Activated B cell treated with CpG ODN at 0.5 μM for 24 hours (primary cell): ENCODE measurements at regions not wholly inside any gene's neighbourhood (a gene's known extent, or its start where the extent isn't known, plus 50 kb on each side); places are given as distances from the start of the nearest gene placed in this dataset.

ENCODE experiments used
- ATAC-seq: fragments of 200-7000 bp; cut with Tn5 transposase; one replicate; pipeline ENCODE4 v1.10.0; 2021; ENCODE audit warnings: low read depth, mild to moderate bottlenecking, moderate library complexity
- CTCF ChIA-PET: fragments of 350-600 bp; sonication (Branson Sonifier 250); formaldehyde crosslinking; loops from one replicate; lab custom pipeline; 2021; ENCODE audit warnings: antibody characterized with exemption; lab: Charles Lee
- POLR2A ChIA-PET: fragments of 350-600 bp; sonication (Branson Sonifier 250); formaldehyde crosslinking; loops from one replicate; lab custom pipeline; 2021; ENCODE audit warnings: antibody characterized with exemption; lab: Charles Lee
- DNase-seq: peaks from one replicate; pipeline ENCODE4 v3.0.0; 2022
- H3K27ac Mint-ChIP-seq: one replicate; pipeline ENCODE4 v1.8.0; 2020; ENCODE audit warnings: mixed read lengths
- H3K27me3 Mint-ChIP-seq: one replicate; pipeline ENCODE4 v1.8.0; 2021; ENCODE audit warnings: mixed read lengths
- H3K36me3 Mint-ChIP-seq: one replicate; pipeline ENCODE4 v1.8.0; 2021; ENCODE audit warnings: low read depth, mixed read lengths
- H3K4me1 Mint-ChIP-seq: one replicate; pipeline ENCODE4 v1.8.0; 2021; ENCODE audit warnings: mixed read lengths
- H3K4me3 Mint-ChIP-seq: one replicate; pipeline ENCODE4 v1.8.0; 2020; ENCODE audit warnings: mild to moderate bottlenecking, mixed read lengths
- H3K9me3 Mint-ChIP-seq: one replicate; pipeline ENCODE4 v1.8.0; 2020; ENCODE audit warnings: mixed read lengths
- intact Hi-C: fragments of 100-400 bp; cut with micrococcal nuclease; formaldehyde crosslinking; loops from one replicate; pipeline ENCODE4 v1.15.1; 2024
- TF ChIP-seq, protein P1 (sequence below): fragments of 200-600 bp; IDR thresholded peaks from one replicate; pipeline ENCODE4 v1.8.0; 2022; ENCODE audit warnings: antibody characterized with exemption, mild to moderate bottlenecking

DNA sequence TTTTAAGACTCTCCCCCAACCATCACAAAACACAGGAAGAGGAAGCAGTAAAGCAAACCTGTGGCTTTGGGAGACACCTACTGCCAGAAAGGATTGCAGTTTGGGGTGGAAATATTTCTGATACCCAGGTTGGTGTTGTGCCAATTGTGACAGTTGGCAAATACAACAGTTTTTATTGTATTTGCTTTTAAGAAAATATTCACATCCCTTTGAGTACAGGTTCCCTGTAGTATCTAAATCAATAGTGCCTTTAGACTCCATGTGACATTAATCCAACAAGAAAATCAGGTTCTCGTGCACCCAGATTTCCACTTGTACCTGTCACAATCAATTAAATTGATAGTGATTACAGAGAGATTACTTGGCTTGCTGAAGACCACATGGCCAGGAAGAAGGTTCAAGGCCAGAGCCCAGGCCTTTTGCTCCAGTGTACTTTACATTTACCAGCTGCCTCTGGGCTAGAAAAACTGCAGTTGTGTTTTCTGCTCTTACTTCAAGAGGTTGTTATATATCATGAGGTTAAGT, 361.2 kb downstream of the ATP23 start:
- Mint-ChIP-seq H3K9me3 (peaks cover under 1% of the 10 kb centered on the region), H3K4me3 (no peak overlapping the region), H3K27me3 (no peaks in the 10 kb centered on the region), H3K27ac (no peak overlapping the region), H3K4me1 (no peaks in the 10 kb centered on the region), H3K36me3 (no peaks in the 10 kb centered on the region)
- CTCF ChIA-PET = no interaction called here
- POLR2A ChIA-PET = no interaction called here
- DNase-seq = no peak
- intact Hi-C loops = no loop called here
- TF ChIP-seq, protein P1, sequence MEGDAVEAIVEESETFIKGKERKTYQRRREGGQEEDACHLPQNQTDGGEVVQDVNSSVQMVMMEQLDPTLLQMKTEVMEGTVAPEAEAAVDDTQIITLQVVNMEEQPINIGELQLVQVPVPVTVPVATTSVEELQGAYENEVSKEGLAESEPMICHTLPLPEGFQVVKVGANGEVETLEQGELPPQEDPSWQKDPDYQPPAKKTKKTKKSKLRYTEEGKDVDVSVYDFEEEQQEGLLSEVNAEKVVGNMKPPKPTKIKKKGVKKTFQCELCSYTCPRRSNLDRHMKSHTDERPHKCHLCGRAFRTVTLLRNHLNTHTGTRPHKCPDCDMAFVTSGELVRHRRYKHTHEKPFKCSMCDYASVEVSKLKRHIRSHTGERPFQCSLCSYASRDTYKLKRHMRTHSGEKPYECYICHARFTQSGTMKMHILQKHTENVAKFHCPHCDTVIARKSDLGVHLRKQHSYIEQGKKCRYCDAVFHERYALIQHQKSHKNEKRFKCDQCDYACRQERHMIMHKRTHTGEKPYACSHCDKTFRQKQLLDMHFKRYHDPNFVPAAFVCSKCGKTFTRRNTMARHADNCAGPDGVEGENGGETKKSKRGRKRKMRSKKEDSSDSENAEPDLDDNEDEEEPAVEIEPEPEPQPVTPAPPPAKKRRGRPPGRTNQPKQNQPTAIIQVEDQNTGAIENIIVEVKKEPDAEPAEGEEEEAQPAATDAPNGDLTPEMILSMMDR = no peak
- no peak for ATAC-seq

DNA sequence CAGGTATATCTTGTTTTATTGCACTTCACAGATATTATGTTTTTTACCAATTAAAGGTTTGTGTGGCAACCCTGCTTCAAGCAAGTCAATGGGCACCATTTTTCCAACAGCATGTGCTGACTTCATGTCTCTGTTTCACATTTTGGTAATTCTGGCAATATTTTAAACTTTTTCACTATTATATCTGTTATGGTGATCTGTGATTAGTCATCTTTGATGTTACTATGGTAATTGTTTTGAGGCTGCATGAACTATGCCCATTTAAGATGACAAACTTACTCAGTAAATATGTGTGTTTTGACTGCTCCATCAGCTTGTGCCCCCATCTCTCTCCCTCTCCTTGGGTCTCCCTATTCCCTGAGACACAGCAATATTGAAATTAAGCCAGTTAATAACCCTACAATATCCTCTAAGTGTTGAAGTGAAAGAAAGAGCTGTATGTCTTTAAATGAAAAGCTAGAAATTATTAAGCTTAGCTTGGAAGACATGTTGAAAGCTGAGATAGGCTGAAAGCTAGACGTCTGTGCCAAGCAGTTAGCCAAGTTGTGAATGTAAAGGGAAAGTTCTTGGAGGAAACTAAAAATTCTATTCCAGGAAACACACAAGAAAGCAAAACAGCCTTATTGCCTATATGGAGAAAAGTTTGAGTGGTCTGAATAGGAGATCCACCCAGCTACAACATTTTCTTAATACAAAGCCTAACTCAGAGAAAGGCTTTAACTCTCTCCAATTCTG, 365.1 kb downstream of the ATP23 start:
- H3K27me3 Mint-ChIP-seq = no peaks in the 10 kb centered on the region
- no peaks in the 10 kb centered on the region for H3K4me1 Mint-ChIP-seq
- H3K4me3 Mint-ChIP-seq = no peak overlapping the region
- TF ChIP-seq, protein P1 = no peak
- intact Hi-C loops = no loop called here
- peaks cover 3% of the 10 kb centered on the region for H3K9me3 Mint-ChIP-seq
- CTCF ChIA-PET = no interaction called here
- no peak overlapping the region for H3K27ac Mint-ChIP-seq
- POLR2A ChIA-PET = no interaction called here
- ATAC-seq = no peak
- no peak for DNase-seq
- no peaks in the 10 kb centered on the region for H3K36me3 Mint-ChIP-seq

DNA sequence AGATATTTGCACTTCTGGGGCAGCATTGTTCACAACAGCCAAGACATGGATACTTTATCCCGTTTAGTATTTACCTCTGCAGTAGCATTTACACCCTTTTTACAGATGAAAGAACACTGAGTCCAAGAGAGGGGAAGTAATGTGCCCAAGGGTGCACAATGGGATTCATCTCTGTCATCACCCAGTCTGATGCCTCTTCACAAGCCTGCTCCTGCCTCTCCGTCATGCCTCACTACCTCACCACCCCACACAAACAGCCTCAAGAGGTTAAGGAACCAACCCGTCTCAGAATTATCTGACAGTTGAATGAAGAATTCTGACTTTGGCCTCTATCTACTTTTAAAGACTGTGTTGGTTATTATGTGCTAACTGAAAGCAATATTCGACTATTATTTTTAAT, 368.4 kb downstream of the ATP23 start:
- TF ChIP-seq, protein P1 = no peak
- Mint-ChIP-seq H3K27me3 (peaks cover 1% of the 10 kb centered on the region), H3K9me3 (peaks cover 3% of the 10 kb centered on the region), H3K36me3 (no peaks in the 10 kb centered on the region), H3K27ac (no peak overlapping the region), H3K4me3 (no peak overlapping the region), H3K4me1 (no peaks in the 10 kb centered on the region)
- intact Hi-C loops = no loop called here
- CTCF ChIA-PET = no interaction called here
- ATAC-seq (no peak), DNase-seq (no peak)
- POLR2A ChIA-PET = no interaction called here

DNA sequence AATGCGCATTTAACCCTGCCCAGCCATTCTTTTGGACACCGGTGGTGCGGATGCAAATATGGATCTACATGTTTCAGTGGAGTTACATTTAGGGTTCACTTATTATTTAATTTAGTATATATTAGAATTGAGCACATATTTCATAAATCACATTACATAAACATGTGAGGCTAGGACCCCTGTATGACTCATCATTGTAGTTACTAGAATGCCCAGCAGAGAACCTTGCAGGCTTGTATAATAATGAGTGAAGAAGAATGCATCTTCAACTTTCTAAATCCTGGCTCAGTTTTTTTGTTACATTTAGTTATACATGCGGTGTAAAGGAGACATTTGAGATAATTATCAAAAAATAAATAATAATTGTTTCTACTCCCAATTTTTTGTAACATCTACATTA, 369.0 kb downstream of the ATP23 start:
- no peak overlapping the region for H3K27ac Mint-ChIP-seq
- TF ChIP-seq, protein P1 = no peak
- peaks cover 1% of the 10 kb centered on the region for H3K27me3 Mint-ChIP-seq
- no peaks in the 10 kb centered on the region for H3K36me3 Mint-ChIP-seq
- intact Hi-C loops = no loop called here
- ATAC-seq = no peak
- ChIA-PET POLR2A (no interaction called here), CTCF (no interaction called here)
- H3K4me1 Mint-ChIP-seq = no peaks in the 10 kb centered on the region
- peaks cover 3% of the 10 kb centered on the region for H3K9me3 Mint-ChIP-seq
- no peak for DNase-seq
- no peak overlapping the region for H3K4me3 Mint-ChIP-seq

DNA sequence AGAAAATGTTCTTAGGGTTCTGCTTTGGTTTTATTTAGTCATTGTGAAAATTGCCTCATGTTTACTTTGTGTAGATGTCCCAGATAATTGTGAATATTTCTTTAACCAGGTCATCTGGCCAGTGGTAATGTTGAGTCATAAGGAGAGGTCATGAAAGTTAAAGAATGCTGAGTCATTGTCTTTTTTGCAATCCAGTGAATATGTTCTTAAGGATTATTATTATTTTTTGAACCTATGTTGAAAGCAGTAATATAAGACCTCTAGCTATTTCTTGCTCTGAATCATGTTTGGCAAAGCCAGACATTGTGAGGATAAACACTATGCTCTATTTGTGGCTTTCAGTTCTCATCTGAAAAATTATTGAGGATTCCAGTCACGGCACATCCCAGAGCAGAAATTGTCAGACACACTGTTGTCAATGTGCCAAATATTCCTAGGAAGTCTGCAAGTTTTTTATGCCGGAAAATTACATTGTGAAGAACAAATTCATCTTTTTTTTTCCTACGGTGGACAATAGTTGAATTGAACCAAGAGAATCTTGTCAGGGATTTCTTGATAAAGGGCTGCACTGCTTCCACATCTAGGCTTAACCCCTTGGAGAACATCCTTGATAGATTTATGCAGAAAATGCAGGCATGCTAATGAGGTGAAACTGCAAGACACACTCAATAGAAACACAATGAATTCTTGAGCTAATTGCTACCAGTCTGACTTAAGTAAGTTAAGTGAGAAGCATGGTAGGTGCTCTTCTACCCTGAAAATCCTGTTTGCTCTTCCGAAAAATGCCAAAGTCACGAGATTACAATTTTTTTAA, 369.6 kb downstream of the ATP23 start:
- ATAC-seq = no peak
- H3K4me3 Mint-ChIP-seq = no peak overlapping the region
- intact Hi-C loops = no loop called here
- H3K36me3 Mint-ChIP-seq = no peaks in the 10 kb centered on the region
- H3K9me3 Mint-ChIP-seq = peaks cover 3% of the 10 kb centered on the region
- TF ChIP-seq, protein P1 = no peak
- H3K4me1 Mint-ChIP-seq = no peaks in the 10 kb centered on the region
- CTCF ChIA-PET = no interaction called here
- POLR2A ChIA-PET = no interaction called here
- H3K27ac Mint-ChIP-seq = no peak overlapping the region
- no peak for DNase-seq
- peaks cover 1% of the 10 kb centered on the region for H3K27me3 Mint-ChIP-seq
